ENCODE measurements at regions not wholly inside any gene's neighbourhood (a gene's known extent, or its start where the extent isn't known, plus 50 kb on each side); places are given as distances from the start of the nearest gene placed in this dataset.
"Not testable (repeated sequence)": the region's sequence is repeated elsewhere in the genome, so short reads cannot be mapped to it uniquely, and the experiment has no call there.

DNA sequence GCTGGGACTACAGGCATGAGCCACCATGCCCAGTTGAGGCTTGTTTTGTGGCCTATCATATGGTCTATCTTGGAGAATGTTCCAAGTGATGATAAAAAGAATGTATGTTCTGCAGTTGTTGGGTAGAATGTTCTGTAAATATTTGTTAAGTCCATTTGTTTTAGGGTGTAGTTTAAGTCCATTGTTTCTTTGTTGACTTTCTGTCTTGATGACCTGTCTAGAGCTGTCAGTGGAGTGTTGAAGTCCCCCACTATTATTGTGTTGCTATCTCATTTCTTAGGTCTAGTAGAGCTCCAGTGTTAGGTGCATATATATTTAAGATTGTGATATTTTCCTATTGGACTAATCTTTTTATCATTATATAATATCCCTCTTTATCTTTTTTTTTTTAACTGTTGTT lies 284.3 kb upstream of the EXOC2 start:
- not testable (repeated sequence) for DNase-seq

- no peak for DNase-seq
Measured at GRCh38 chr6:971981-972640, 279.2 kb upstream of the EXOC2 start.

DNA sequence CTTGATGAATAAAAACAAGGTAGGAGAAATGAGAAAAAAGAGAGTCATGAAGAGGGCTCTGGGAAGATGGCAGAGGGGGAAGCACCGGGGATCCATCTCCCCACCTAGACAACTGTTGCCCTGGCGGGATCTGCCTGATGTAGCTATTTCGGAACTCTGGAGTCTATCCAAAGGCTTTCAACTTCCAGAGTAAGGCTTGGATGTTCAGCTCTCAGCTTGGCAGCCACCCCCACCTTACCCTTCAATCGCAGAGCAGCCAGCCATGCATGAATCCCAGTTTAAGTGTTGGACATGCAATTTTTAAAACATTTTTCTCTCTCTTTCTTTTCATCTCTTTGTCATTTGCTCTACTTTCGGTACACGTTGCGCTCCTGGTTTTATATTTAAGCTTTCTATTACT lies 275.9 kb upstream of the EXOC2 start:
- no peak for DNase-seq

- DNase-seq: no peak
Measured at GRCh38 chr6:967701-968100, 274.8 kb upstream of the EXOC2 start.

DNA sequence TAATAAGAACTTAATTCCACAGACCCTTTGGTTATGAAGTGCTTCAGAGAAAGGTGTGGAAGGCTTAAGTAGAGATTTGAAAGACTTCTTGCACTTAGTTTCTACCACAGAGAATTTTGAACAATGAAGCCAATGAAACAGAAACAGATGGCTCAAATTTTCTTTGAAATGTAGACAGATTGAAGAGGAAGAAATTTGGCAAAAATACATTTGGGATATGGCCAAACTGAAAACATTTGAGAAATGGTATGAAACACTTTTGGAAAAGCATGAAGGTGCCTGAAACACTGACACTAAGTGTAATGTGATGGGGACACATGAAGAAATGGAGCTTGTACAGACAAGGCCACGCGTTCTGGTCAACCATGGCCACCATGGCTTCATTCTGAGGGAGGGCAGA lies 272.4 kb upstream of the EXOC2 start:
- no peak for DNase-seq

GRCh38 chr6:963456-963855 lies 270.5 kb upstream of the EXOC2 start:
- DNase-seq: no peak

DNA sequence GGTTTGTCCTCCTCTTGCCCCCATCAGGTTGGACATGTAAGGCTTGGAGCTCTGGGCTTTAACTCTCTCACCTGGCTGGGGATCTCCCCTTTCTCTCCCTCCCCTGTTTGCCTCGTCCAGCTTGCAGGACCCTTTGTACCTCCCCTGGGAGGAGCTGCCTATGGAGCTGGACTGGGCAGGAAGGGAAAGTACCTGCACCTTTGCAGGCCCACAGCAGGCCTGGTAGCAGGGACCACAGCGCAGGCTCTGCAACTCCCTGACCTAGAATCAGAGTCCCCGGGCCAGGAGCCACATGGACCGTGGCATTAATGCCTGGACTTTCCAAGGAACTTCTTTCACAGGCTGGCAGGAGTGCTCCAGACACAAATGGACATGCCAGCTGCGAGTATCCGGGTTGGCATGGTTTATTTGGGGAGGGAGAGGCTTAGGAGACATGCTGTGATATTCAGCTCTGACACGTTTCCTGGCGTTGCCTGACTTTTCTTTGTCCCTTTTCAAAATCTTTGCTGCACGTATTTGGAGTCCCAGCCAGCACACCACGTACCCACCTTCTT lies 268.5 kb upstream of the EXOC2 start:
- DNase-seq: no peak

- no peak for DNase-seq
Measured at GRCh38 chr6:960356-960755, 267.4 kb upstream of the EXOC2 start.

GRCh38 chr6:958488-958887 lies 265.5 kb upstream of the EXOC2 start:
- DNase-seq: no peak

- DNase-seq: no peak
Measured at GRCh38 chr6:951399-952181, 258.7 kb upstream of the EXOC2 start.

GRCh38 chr6:947235-947934 lies 254.4 kb upstream of the EXOC2 start:
- DNase-seq: no peak

GRCh38 chr6:946546-946945 lies 253.6 kb upstream of the EXOC2 start:
- no peak for DNase-seq

GRCh38 chr6:939526-940252 lies 246.8 kb upstream of the EXOC2 start:
- DNase-seq: no peak

GRCh38 chr6:938916-939315 lies 246.0 kb upstream of the EXOC2 start:
- no peak for DNase-seq

GRCh38 chr6:938271-938905 lies 245.4 kb upstream of the EXOC2 start:
- DNase-seq: no peak

DNA sequence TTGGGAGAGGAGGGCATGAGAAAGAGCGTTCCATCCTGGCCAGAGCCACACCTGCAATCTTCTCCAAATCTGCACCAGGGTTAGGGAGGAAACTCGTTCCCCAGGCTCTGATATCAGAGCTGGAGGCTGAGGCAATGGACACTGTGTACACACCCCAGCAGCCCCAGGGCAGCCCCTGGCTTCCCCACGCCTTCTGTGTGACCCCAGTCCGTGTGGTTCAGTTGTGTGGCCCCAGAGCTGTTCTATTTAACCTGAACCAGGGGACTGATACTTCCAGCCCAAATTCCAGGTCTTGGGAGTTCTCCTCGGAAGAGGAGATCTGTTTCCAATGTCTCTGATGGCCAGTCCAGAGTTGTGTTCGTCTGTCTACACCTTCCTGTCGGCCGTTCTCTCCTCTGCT lies 242.6 kb upstream of the EXOC2 start:
- DNase-seq: no peak

GRCh38 chr6:934686-935085 lies 241.7 kb upstream of the EXOC2 start:
- no peak for DNase-seq

GRCh38 chr6:931919-932318 lies 239.0 kb upstream of the EXOC2 start:
- DNase-seq: not testable (repeated sequence)

DNA sequence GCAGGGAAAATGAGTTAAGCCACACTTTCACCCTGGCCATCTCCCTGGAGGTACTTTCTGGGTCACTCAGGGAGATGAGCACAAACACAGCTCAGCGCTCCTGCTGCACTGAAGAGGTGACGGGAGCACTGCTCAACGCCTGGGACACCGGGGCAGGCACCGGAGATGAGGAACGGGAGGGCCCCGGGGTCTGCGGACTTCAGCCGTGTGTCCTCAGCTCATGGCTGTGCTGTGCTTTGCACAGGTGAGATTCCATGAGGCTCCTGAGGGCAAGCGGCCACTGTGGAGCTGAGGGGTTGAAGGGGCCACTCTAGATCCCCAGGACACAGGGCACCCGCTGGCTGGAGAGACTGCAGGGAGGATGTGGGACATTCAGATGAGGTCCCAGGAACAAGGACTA lies 234.2 kb upstream of the EXOC2 start:
- DNase-seq: no peak

DNA sequence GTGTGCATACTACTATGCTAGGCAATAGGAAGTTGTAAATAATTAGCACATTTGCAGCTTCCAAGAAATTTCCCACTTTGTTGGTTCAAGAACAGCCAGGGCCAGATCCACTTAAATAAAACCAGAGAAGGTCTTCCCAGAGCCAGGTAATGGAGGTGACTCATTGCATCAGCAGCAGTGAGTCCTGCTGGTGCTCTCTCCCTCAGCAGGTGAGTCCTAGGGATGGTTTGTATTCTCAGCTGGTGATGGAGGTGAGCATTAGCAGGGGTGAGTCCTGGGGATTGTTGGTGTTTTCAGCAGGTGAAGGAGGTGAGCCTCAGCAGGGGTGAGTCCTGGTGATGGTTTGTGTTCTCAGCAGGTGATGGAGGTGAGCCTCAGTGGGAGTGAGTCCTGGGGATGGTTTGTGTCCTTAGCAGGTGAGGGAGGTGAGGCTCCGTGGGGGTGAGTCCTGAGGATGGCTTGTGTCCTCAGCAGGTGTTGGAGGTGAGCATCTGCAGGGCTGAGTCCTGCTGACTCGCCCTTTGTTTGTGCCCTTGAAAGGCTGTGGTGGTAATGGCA lies 232.8 kb upstream of the EXOC2 start:
- DNase-seq: no peak

- DNase-seq: no peak
Measured at GRCh38 chr6:924661-925060, 231.7 kb upstream of the EXOC2 start.

GRCh38 chr6:921400-921799 lies 228.5 kb upstream of the EXOC2 start:
- DNase-seq: no peak

Data from NCI-H146 (cell line).